GM12875 (cell line): ENCODE measurements at regions not wholly inside any gene's neighbourhood (a gene's known extent, or its start where the extent isn't known, plus 50 kb on each side); places are given as distances from the start of the nearest gene placed in this dataset.

ENCODE experiments used
- H3K4me3 ChIP-seq: one replicate; pipeline ENCODE4 v1.5.1; 2011; ENCODE audit warnings: low read depth, low read length, control low read depth
- CTCF ChIP-seq: IDR thresholded peaks from 2 replicates; pipeline ENCODE4 v1.5.1; 2011; ENCODE audit warnings: low read depth, mild to moderate bottlenecking, control low read depth, inconsistent platforms, low read length, moderate library complexity, borderline replicate concordance; ENCODE audit not compliant: insufficient read depth

- H3K4me3 ChIP-seq: no peak overlapping the region
- TF ChIP-seq CTCF: no peak
Observed at GRCh38 chr15:79602180-79602579, 170.0 kb downstream of the MINAR1 start.

GRCh38 chr15:79602731-79603130, 170.6 kb downstream of the MINAR1 start:
- TF ChIP-seq CTCF: no peak
- H3K4me3 ChIP-seq: no peak overlapping the region

GRCh38 chr15:79606831-79607355, 174.8 kb downstream of the MINAR1 start:
- H3K4me3 ChIP-seq: no peak overlapping the region
- TF ChIP-seq CTCF: no peak

- TF ChIP-seq CTCF: no peak
- no peak overlapping the region for H3K4me3 ChIP-seq
Observed at GRCh38 chr15:79608066-79608864, 176.1 kb downstream of the MINAR1 start.

GRCh38 chr15:79609506-79609905, 177.4 kb downstream of the MINAR1 start:
- H3K4me3 ChIP-seq: no peak overlapping the region
- no peak for TF ChIP-seq CTCF

- H3K4me3 ChIP-seq: no peak overlapping the region
- no peak for TF ChIP-seq CTCF
Observed at GRCh38 chr15:79610021-79610420, 177.9 kb downstream of the MINAR1 start.

GRCh38 chr15:79615754-79616153, 183.6 kb downstream of the MINAR1 start:
- TF ChIP-seq CTCF: no peak

More at GRCh38 chr15:79615754-79616153, 183.6 kb downstream of the MINAR1 start:
- no peak overlapping the region for H3K4me3 ChIP-seq
